GM19099 (cell line): ENCODE measurements at regions not wholly inside any gene's neighbourhood (a gene's known extent, or its start where the extent isn't known, plus 50 kb on each side); places are given as distances from the start of the nearest gene placed in this dataset.

Experiments
- POLR2A ChIP-seq: IDR thresholded peaks from 3 replicates; pipeline ENCODE4 v1.6.1; 2011; ENCODE audit warnings: low read depth; ENCODE audit not compliant: insufficient read length; ENCODE audit errors: extremely low read depth

DNA sequence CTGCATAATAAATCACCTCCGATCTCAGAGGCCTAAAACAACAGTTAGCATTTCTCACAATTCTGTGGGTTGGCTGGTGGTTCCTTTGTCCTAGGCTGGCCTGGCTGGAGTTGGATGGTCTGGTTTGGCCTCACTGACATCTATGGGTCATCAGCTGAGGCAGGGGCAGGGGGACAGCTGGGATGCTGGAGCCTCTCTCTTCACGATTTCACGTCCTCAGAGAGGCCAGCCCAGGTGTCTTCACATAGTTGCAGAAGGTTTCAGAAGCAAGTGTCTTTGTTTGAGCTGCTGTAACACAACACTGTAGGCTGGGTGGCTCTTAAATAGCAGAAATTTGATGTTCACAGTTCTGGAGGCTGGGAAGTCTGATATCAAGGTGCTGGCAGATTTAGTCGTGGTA is 155.5 kb upstream of the CACNA1E start:
- no peak for TF ChIP-seq POLR2A

DNA sequence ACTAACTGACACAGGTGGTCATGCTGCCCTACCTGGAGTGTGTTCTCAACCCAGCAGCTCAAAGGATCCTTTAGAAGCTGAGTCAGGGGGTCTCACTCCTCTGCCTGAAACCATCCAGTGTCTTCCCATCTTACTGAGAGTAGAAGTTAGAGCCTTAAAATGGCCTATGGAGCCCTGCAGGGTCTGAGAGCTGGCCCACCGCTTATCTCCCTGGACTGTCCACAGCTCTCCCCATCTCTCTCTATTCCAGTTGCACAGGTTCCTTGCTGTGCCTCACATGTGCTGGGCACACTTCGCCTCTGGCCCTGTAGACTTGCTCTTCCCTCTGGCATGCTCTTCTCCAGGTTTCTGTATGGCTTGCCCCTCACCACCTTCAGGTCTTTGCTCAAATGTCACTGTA is 148.6 kb upstream of the CACNA1E start:
- TF ChIP-seq POLR2A = no peak

DNA sequence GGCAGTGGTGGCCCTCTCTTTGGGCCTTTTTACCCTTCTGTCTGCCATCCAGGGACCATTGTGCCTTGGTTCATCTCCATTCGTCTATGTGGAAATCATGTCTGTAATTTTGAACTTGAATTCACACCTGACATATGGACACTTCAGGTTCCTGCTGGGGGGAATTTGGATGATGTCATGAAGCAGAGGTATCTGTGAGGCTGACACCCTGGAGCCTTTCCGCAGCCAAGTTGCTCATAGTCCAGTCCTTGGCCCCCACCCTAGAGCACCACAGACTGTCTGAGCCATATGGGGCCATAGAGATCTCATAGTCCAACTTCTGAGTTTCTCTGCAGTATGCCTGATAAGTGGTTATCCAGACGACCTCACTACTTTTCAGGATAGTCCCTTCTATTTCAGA is 147.7 kb upstream of the CACNA1E start:
- no peak for TF ChIP-seq POLR2A

DNA sequence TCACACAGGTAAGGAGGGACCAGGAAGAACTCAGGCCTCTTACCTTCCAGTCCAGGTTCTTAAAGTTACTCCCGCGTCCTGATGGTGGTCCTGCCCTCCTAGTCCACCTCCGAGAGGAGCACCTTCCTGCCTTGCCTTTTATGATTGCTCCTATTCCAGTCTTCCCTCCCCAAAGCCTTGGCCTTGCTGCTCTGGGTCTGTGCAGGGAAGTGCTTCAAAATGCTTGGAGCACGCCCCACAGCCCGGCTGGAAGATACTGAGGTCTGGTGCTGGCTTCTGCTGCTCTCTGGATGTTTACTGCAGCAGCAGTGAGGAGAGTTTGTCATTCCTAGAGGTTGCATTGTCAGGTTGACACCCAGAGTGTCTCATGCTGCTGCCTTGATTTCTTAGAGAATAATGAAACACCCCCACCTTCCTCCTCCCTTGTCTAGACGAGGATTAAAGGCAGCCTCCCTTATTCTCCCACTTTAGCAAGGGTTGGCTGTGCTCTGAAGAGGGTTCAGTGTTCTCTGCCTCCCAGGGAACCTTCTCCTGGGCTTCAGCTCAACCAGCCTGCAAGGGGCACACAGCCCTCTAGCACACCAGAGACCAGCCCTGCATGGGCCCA is 142.2 kb upstream of the CACNA1E start:
- TF ChIP-seq POLR2A = no peak

DNA sequence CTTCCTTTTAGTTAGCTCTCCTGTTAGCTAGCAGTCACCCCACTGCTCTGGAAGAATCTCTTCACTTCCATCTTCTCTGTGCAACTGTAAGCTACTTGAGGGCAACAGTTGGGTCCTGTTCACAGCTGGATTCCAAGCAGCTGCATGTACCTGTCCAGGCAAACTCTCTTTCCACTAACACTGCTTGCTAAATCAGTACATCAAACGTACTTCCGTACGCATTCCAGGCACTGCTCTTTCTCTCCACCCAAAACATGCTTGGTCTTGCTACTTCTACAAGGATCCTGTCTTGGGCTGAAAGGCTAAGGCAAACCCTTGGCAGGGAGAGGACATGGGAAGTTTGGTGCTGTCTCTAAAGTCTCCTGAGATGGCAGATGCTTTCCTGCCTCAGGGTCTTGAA is 139.2 kb upstream of the CACNA1E start:
- no peak for TF ChIP-seq POLR2A

DNA sequence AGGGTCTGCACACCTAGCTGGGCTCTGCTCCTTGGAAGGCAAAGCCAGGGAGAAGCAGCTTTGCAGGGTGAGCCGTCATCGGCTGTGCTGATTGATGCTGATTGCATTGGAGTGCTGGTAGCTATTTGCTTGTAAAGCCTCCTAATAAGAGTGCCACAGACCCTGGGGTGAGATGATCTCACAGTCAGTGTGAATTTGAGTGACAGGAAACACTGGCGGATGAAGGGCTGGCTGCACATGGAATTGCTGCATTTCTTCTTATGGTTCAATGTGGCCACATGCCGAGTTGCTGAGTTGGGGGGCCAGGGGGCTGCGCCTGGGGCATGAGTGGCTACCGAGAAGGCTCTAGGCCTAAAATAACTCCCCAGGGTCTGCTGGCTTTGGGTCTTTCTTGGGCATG is 138.2 kb upstream of the CACNA1E start:
- no peak for TF ChIP-seq POLR2A

DNA sequence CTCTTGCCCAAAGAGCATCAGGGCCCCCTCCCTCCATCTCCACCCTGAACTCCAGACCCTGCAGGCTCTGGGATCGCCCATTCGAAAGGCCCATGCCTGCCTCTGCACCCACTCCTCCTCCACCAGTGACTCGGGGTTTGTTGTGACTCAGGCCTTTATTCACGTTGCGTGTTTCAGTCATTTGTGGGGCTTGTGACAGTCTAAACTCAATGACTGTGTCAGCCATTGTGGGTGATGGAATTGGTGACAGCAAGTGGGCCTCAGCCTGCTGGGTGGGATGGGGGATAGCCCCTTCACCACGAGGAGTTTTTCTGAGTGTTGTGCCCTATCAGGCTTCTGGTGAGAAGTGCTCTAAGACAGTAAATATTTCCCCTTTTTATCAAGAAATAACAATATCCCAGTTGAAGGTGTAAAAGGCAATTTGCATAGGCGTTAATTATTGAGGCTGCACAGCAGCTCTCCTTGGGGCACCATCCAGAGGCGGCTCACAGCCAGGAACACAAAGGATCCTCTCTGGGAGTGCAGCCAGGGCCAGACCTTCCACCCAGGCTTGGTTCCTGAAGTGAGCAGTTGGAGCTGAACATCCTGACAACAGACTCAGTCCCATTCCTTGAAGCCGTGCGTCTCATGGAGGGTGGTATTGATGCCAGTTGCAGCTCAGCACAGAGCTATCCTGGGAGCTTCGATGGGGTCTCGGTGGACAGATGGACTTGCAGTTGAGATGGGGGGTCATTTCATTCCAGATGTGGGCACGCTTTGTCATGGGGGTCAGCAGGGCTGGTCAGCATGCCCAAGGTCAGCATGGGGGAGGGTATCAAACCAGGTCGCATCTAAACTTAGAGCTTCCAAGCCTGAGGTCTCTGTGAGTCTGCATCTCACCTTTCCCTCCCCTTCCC is 135.6 kb upstream of the CACNA1E start:
- TF ChIP-seq POLR2A = no peak

DNA sequence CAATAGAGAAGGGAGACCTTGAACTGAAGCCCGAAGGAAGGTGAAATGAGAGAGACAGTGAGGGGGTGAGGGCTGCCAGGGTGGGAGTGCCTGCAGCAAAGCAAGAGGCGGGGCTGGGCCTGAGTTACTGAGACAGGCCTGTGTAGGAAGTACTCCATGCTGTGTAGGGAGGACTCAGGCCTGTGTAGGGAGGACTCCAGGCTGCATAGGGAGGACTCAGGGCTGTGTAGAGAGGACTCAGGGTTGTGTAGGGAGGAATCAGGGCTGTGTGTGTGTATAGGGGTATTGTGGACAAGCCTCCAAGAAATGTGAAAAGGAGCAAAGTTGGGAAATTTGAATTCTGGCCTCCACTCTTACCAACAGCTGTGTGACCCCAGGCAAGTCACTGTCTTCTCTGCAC is 133.8 kb upstream of the CACNA1E start:
- TF ChIP-seq POLR2A = no peak

DNA sequence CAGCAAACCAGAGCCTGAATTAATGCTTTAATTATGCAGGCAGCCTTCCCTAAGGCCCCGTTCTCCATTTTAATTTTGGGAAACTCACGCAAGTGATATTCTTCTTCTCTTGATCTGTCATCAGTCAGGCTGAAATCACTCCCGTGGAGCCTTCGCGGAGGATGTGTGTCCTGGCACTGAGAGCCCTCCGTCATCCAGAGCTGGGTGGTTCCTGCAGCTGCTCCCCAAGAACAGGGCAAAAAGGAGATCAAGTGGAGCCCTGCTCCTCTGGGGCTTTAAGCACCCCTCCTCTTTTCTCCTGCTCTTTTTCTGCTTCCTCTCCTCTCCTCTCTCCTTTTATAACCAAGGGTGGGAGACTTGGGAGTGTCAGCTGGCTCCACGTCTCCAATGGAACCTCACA is 133.2 kb upstream of the CACNA1E start:
- TF ChIP-seq POLR2A = no peak

DNA sequence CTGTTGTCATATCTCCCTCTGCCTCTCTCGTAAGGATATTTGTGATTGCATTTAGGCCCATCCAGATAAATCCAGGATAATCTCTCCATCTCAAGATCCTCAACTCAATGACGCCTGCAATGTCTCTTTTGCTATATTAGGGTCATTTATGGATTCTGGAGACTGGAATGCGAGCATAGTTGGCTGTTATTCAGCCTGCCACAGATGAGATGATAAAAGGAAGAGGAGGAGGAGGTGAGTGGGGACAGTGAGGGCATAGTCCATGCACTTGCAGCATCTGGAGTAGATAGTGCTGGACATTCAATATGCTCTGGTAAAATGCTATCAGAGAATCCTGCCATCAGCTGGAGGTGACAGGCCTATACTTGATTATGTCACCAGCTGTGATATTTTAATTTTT is 131.6 kb upstream of the CACNA1E start:
- TF ChIP-seq POLR2A = no peak

DNA sequence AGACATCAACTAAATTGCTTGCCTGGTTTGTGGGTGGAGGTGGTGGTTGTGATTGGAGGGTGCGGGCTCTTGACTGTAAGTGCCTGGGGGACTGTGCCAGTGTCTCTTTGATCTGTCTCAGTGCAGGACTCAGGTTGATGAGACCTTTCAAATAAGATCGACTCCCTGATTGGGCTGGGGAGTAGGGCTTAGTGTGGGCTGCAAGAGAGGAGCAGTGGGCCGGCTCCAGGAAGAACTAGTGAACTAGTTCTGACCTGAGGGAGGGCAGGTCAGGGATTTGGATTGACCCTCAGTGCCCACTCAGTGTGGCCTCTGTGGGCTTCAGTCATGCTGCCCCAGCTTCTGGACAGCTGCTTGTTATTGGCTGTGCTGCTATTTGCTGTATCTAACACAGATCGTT is 130.6 kb upstream of the CACNA1E start:
- TF ChIP-seq POLR2A = no peak

DNA sequence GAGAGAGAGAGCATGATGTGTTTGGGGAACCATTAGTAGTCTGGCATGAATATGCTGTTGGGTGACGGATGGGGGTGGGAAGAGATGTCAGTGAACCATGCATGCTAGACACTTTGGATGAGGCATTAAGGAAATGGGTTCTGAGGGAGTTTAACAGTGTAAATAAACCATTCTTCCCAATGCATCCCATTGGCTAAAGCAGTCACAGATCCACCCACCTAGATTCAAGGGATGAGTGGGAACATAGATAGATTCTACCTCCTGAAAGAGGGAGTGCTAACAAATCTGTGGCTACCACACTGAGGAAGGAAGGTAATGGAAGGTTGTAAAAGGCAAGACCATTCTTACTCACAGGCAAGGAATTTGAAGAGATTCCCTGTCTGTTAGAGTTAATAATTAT is 129.8 kb upstream of the CACNA1E start:
- TF ChIP-seq POLR2A = no peak

DNA sequence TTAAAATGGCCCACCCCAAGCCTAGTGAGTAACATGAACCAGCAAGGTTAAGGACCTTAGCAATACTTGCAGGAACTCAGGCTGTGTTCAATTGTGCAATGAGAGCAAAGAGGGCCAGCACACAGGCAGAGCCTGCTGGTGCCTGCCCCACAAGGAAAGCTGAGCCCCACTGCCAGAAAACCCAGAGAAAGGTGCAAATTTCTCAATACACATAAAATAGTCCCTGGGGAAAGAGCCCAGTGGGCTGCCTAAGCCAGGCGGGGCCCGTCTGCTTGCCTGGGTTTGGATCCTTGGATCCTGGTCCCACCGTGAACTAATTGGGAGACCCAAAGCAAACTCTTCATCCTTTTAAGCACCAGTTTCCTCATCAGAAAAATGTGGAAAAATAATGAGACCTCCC is 128.5 kb upstream of the CACNA1E start:
- TF ChIP-seq POLR2A = no peak

DNA sequence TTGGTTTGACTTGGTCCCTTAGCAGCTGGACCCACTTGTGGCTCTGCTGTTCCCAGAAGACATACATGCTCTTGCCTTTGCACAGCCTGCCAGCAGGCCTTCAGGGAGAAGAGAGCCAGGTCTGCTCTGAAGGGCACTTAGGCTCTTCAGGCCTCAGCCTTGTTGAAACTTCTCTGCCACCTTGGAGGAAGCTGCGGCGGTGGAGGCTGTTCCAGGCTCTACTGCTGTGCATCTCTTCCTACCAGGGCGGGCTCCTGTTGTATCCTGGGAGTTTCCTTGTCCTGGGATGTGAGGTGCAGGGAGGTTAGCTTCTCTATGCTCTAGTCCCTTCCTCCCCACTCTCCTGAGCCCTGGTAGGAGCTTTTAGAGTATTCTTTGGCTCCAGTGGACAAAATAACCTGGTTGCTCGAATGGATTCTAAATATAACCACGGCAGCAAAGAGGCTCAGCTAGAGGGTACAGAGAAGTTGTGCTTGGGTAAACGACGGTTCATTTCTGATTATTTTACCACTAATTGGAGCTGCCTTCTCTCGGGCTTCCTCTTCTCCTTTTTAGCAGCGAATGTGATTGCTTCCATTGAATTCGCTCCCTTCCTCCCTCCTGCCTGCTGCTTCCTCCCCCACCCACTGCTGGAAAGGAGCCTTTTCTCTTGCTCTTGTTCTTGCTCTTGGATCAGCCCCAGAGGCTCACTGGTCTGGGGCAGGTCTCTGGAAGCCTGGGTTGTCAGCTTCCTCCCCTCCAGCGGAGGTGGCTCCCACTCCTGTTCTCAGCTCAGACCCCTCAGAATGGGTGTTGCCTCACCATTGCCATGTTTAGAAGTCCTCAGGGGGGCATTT is 126.6 kb upstream of the CACNA1E start:
- no peak for TF ChIP-seq POLR2A

DNA sequence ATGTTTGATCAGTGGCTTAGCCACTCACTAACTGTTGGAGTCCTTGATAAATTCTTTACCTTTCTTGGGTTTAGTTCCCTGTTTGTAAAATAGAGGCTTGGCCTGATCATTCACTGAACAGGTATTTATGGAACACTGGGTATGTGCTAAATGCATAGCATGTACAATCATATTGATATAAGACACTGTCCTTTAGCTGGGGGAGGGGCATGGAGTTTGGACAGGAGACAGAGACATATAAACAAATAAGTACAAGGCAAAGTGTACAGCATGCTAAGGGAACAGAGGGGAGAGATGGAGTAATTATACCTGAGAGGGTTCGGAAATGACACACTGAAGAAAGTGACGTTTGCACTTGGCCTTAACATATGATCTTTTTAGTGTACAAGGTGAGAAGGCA is 124.3 kb upstream of the CACNA1E start:
- no peak for TF ChIP-seq POLR2A

DNA sequence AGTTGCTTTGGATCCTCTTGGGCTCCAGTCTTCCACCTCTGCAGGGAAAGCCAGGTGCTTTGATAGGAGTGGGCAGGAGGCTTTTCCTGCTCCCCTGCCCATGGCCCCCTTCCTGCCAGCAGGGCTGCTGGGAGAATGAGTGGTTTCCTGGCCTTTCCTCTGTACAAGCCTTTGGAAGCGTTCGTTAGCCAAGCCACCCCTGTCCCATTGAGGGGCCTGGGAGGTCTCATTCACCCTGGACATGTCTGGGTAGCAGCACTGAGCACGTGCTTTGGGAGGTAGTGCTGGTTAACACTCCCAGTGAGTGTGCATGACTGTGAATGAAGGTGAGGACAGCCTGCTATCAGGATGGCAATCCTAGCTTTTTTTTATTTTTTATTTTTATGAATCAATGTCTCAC is 118.5 kb upstream of the CACNA1E start:
- no peak for TF ChIP-seq POLR2A
